K562 (cell line): ENCODE measurements at regions not wholly inside any gene's neighbourhood (a gene's known extent, or its start where the extent isn't known, plus 50 kb on each side); places are given as distances from the start of the nearest gene placed in this dataset.

Experiments used
- ATF7 ChIP-seq: fragments of 450-650 bp; IDR thresholded peaks from 2 replicates; pipeline ENCODE4 v1.7.1; 2014; ENCODE audit warnings: mild to moderate bottlenecking, moderate library complexity
- EP300 ChIP-seq: IDR thresholded peaks from 2 replicates; pipeline ENCODE4 v1.6.1; 2012; ENCODE audit warnings: low read length, improper control_type of control experiment
- POLR2AphosphoS2 ChIP-seq: IDR thresholded peaks from 2 replicates; pipeline ENCODE4 v1.6.1; 2012; ENCODE audit warnings: low read length, improper control_type of control experiment
- RAD21 ChIP-seq, 2 experiments: fragments of 250-450 bp in 1 of 2; fragments of 450-650 bp in 1 of 2; sonication (Bioruptor Pico) in 1 of 2; formaldehyde crosslinking in 1 of 2; IDR thresholded peaks in 1 of 2; conservative IDR thresholded peaks in 1 of 2; 2 replicates each; pipeline versions ENCODE4 v1.4.0 to v1.8.0; 2020 to 2022; ENCODE audit warnings: mild to moderate bottlenecking in 2 of 2, moderate library complexity in 1 of 2
- RUNX1 ChIP-seq: sonication (generic); IDR thresholded peaks from 2 replicates; pipeline ENCODE4 v1.6.1; 2016; ENCODE audit warnings: antibody characterized with exemption, low read depth
- ZBTB17 ChIP-seq: fragments of 450-650 bp; formaldehyde crosslinking; IDR thresholded peaks from 2 replicates; pipeline ENCODE4 v1.4.0; 2020; ENCODE audit warnings: mild to moderate bottlenecking
- TF ChIP-seq, protein P1 (sequence below): IDR thresholded peaks from 2 replicates; pipeline ENCODE4 v1.6.1; 2014; ENCODE audit warnings: antibody characterized with exemption
- TF ChIP-seq, protein P2 (sequence below): sonication (generic); formaldehyde crosslinking; IDR thresholded peaks from 2 replicates; pipeline ENCODE4 v1.8.1; 2023; ENCODE audit warnings: mild to moderate bottlenecking, missing genetic modification reagents
- TF ChIP-seq, protein P3 (sequence below): fragments of 250-450 bp; sonication (Bioruptor Pico); IDR thresholded peaks from 2 replicates; pipeline ENCODE4 v1.4.0; 2020; ENCODE audit warnings: mild to moderate bottlenecking, moderate library complexity
- TF ChIP-seq, protein P4 (sequence below): fragments of 450-650 bp; formaldehyde crosslinking; IDR thresholded peaks from 2 replicates; pipeline ENCODE4 v1.4.0; 2020; ENCODE audit warnings: mild to moderate bottlenecking, moderate library complexity
- TF ChIP-seq, protein P5 (sequence below), 2 experiments: fragments of 450-650 bp; IDR thresholded peaks; 2 replicates each; pipeline ENCODE4 v1.6.1; 2018; ENCODE audit warnings: mild to moderate bottlenecking in 2 of 2, low read depth in 1 of 2; ENCODE audit not compliant: partially characterized antibody in 2 of 2
- TF ChIP-seq, protein P6 (sequence below): fragments of 200-800 bp; sonication (Bioruptor generic); IDR thresholded peaks from 2 replicates; pipeline ENCODE4 v1.6.1; 2017; ENCODE audit warnings: missing genetic modification characterization, missing compliant biosample characterization
- TF ChIP-seq, protein P7 (sequence below): fragments of 450-650 bp; formaldehyde crosslinking; conservative IDR thresholded peaks from 2 replicates; pipeline ENCODE4 v1.4.0; 2022; ENCODE audit warnings: mild to moderate bottlenecking, missing genetic modification characterization

DNA sequence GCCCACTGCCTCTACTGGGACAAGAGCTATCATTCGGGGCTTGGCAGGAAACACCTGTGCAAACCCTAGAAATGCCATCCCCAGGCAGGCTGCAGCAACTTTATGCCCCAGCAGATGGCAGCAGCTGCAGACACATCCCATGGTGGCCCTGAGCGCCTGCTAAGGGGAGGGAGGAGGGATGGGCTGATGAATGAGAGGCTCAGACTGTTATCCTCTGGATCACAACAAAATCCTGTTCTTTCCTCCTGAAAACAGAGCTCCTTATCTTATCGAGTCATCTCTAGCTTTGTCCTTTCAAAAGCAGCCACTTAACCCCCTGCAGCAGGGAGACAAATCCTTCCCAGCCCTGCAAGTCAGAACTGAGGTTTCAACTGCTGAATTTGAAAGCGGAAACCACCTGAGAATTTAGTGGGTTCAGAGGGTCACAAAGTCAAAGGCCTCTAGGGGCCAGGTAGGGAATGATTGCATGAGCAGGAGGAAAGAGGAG lies 90.6 kb upstream of the PROK2 start (continued):
- TF ChIP-seq, protein P1, sequence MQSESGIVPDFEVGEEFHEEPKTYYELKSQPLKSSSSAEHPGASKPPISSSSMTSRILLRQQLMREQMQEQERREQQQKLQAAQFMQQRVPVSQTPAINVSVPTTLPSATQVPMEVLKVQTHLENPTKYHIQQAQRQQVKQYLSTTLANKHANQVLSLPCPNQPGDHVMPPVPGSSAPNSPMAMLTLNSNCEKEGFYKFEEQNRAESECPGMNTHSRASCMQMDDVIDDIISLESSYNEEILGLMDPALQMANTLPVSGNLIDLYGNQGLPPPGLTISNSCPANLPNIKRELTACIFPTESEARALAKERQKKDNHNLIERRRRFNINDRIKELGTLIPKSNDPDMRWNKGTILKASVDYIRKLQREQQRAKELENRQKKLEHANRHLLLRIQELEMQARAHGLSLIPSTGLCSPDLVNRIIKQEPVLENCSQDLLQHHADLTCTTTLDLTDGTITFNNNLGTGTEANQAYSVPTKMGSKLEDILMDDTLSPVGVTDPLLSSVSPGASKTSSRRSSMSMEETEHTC, result no peak
- TF ChIP-seq ZBTB17 (CRISPR knock-in tag) (no peak), RUNX1 (no peak), POLR2AphosphoS2 (no peak), RAD21 (CRISPR knock-in tag; conservative IDR thresholded peaks at IDR 0.05 in 1 of 2, IDR thresholded peaks at IDR 0.05 in 1 of 2) (peak; percentile 90 to 91), EP300 (peak; percentile 13; the same call in 1 of the 2 replicates), ATF7 (no peak)
- TF ChIP-seq, protein P2, sequence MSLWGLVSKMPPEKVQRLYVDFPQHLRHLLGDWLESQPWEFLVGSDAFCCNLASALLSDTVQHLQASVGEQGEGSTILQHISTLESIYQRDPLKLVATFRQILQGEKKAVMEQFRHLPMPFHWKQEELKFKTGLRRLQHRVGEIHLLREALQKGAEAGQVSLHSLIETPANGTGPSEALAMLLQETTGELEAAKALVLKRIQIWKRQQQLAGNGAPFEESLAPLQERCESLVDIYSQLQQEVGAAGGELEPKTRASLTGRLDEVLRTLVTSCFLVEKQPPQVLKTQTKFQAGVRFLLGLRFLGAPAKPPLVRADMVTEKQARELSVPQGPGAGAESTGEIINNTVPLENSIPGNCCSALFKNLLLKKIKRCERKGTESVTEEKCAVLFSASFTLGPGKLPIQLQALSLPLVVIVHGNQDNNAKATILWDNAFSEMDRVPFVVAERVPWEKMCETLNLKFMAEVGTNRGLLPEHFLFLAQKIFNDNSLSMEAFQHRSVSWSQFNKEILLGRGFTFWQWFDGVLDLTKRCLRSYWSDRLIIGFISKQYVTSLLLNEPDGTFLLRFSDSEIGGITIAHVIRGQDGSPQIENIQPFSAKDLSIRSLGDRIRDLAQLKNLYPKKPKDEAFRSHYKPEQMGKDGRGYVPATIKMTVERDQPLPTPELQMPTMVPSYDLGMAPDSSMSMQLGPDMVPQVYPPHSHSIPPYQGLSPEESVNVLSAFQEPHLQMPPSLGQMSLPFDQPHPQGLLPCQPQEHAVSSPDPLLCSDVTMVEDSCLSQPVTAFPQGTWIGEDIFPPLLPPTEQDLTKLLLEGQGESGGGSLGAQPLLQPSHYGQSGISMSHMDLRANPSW (CRISPR knock-in tag), result no peak
- TF ChIP-seq, protein P3, sequence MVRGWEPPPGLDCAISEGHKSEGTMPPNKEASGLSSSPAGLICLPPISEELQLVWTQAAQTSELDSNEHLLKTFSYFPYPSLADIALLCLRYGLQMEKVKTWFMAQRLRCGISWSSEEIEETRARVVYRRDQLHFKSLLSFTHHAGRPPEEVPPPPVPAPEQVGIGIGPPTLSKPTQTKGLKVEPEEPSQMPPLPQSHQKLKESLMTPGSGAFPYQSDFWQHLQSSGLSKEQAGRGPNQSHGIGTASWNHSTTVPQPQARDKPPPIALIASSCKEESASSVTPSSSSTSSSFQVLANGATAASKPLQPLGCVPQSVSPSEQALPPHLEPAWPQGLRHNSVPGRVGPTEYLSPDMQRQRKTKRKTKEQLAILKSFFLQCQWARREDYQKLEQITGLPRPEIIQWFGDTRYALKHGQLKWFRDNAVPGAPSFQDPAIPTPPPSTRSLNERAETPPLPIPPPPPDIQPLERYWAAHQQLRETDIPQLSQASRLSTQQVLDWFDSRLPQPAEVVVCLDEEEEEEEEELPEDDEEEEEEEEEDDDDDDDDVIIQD (CRISPR knock-in tag), result no peak
- TF ChIP-seq, protein P4, sequence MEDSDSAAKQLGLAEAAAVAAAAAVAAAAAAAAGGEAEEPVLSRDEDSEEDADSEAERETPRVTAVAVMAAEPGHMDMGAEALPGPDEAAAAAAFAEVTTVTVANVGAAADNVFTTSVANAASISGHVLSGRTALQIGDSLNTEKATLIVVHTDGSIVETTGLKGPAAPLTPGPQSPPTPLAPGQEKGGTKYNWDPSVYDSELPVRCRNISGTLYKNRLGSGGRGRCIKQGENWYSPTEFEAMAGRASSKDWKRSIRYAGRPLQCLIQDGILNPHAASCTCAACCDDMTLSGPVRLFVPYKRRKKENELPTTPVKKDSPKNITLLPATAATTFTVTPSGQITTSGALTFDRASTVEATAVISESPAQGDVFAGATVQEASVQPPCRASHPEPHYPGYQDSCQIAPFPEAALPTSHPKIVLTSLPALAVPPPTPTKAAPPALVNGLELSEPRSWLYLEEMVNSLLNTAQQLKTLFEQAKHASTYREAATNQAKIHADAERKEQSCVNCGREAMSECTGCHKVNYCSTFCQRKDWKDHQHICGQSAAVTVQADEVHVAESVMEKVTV, result peak; percentile 78
- TF ChIP-seq, protein P5, sequence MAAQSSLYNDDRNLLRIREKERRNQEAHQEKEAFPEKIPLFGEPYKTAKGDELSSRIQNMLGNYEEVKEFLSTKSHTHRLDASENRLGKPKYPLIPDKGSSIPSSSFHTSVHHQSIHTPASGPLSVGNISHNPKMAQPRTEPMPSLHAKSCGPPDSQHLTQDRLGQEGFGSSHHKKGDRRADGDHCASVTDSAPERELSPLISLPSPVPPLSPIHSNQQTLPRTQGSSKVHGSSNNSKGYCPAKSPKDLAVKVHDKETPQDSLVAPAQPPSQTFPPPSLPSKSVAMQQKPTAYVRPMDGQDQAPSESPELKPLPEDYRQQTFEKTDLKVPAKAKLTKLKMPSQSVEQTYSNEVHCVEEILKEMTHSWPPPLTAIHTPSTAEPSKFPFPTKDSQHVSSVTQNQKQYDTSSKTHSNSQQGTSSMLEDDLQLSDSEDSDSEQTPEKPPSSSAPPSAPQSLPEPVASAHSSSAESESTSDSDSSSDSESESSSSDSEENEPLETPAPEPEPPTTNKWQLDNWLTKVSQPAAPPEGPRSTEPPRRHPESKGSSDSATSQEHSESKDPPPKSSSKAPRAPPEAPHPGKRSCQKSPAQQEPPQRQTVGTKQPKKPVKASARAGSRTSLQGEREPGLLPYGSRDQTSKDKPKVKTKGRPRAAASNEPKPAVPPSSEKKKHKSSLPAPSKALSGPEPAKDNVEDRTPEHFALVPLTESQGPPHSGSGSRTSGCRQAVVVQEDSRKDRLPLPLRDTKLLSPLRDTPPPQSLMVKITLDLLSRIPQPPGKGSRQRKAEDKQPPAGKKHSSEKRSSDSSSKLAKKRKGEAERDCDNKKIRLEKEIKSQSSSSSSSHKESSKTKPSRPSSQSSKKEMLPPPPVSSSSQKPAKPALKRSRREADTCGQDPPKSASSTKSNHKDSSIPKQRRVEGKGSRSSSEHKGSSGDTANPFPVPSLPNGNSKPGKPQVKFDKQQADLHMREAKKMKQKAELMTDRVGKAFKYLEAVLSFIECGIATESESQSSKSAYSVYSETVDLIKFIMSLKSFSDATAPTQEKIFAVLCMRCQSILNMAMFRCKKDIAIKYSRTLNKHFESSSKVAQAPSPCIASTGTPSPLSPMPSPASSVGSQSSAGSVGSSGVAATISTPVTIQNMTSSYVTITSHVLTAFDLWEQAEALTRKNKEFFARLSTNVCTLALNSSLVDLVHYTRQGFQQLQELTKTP (IDR thresholded peaks at IDR 0.05; ENCODE audit: low read depth in 1 of 2, partially characterized antibody in 2 of 2), result no peak
- TF ChIP-seq, protein P6, sequence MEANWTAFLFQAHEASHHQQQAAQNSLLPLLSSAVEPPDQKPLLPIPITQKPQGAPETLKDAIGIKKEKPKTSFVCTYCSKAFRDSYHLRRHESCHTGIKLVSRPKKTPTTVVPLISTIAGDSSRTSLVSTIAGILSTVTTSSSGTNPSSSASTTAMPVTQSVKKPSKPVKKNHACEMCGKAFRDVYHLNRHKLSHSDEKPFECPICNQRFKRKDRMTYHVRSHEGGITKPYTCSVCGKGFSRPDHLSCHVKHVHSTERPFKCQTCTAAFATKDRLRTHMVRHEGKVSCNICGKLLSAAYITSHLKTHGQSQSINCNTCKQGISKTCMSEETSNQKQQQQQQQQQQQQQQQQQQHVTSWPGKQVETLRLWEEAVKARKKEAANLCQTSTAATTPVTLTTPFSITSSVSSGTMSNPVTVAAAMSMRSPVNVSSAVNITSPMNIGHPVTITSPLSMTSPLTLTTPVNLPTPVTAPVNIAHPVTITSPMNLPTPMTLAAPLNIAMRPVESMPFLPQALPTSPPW, result peak; percentile 80
- TF ChIP-seq, protein P7, sequence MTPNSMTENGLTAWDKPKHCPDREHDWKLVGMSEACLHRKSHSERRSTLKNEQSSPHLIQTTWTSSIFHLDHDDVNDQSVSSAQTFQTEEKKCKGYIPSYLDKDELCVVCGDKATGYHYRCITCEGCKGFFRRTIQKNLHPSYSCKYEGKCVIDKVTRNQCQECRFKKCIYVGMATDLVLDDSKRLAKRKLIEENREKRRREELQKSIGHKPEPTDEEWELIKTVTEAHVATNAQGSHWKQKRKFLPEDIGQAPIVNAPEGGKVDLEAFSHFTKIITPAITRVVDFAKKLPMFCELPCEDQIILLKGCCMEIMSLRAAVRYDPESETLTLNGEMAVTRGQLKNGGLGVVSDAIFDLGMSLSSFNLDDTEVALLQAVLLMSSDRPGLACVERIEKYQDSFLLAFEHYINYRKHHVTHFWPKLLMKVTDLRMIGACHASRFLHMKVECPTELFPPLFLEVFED (CRISPR knock-in tag), result no peak
